Parathyroid adenoma (tissue), 2 donors: ENCODE measurements at regions not wholly inside any gene's neighbourhood (a gene's known extent, or its start where the extent isn't known, plus 50 kb on each side); places are given as distances from the start of the nearest gene placed in this dataset.

ENCODE experiments used
- H2AFZ ChIP-seq: fragments of 300-600 bp; sonication (generic); one replicate; pipeline ENCODE4 v1.7.0; 2017; ENCODE audit warnings: antibody characterized with exemption, mild to moderate bottlenecking
- H3K27ac ChIP-seq: fragments of 300-600 bp; sonication (generic); one replicate; pipeline ENCODE4 v1.7.0; 2017
- H3K27me3 ChIP-seq: fragments of 300-600 bp; sonication (generic); one replicate; pipeline ENCODE4 v1.7.0; 2017; ENCODE audit warnings: low read length; ENCODE audit not compliant: control insufficient read depth, insufficient read depth
- H3K36me3 ChIP-seq: fragments of 300-600 bp; sonication (generic); one replicate; pipeline ENCODE4 v1.7.0; 2017; ENCODE audit warnings: low read length; ENCODE audit not compliant: control insufficient read depth, insufficient read depth
- H3K4me1 ChIP-seq: fragments of 300-600 bp; sonication (generic); one replicate; pipeline ENCODE4 v1.7.0; 2017; ENCODE audit warnings: control low read depth
- H3K4me2 ChIP-seq: fragments of 300-600 bp; sonication (generic); one replicate; pipeline ENCODE4 v1.7.0; 2017; ENCODE audit warnings: low read length
- H3K4me3 ChIP-seq: fragments of 300-600 bp; sonication (generic); one replicate; pipeline ENCODE4 v1.7.0; 2017; ENCODE audit warnings: low read depth, low read length
- H3K79me2 ChIP-seq: fragments of 300-600 bp; sonication (generic); one replicate; pipeline ENCODE4 v1.7.0; 2017; ENCODE audit warnings: control low read depth
- H3K9ac ChIP-seq: fragments of 300-600 bp; sonication (generic); one replicate; pipeline ENCODE4 v1.7.0; 2017; ENCODE audit warnings: mild to moderate bottlenecking
- H3K9me3 ChIP-seq: fragments of 300-600 bp; sonication (generic); one replicate; pipeline ENCODE4 v1.7.0; 2017; ENCODE audit warnings: low read length; ENCODE audit not compliant: control insufficient read depth
- TF ChIP-seq, protein P1 (sequence below): fragments of 300-600 bp; sonication (generic); IDR thresholded peaks from one replicate; pipeline ENCODE4 v1.7.0; 2017; ENCODE audit warnings: antibody characterized with exemption, mild to moderate bottlenecking
- donor health status: primary hyperparathyroidism.

DNA sequence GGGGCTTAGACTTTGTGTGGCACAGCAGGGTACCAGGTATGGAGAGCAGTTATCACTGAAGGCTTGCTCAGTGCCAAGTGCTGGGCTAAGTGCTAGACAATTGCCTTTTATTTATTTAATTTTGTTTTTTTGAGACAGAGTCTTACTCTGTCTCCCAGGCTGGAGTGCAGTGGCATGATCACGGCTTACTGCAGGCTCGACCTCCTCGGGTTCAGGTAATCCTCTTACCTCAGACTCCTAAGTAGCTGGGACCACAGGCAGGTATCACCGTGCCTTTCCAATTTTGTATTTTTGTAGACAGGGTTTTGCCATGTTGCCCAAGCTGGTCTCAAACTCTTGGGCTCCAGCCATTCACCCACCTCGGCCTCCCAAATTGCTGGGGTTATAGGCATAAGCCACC, 256.9 kb downstream of the ZNF536 start:
- no peak overlapping the region for H3K27ac ChIP-seq
- H3K36me3 ChIP-seq: no peaks in the 10 kb centered on the region
- no peak overlapping the region for H2AFZ ChIP-seq
- no peaks in the 10 kb centered on the region for H3K79me2 ChIP-seq
- H3K9ac ChIP-seq: no peak overlapping the region
- TF ChIP-seq, protein P1, sequence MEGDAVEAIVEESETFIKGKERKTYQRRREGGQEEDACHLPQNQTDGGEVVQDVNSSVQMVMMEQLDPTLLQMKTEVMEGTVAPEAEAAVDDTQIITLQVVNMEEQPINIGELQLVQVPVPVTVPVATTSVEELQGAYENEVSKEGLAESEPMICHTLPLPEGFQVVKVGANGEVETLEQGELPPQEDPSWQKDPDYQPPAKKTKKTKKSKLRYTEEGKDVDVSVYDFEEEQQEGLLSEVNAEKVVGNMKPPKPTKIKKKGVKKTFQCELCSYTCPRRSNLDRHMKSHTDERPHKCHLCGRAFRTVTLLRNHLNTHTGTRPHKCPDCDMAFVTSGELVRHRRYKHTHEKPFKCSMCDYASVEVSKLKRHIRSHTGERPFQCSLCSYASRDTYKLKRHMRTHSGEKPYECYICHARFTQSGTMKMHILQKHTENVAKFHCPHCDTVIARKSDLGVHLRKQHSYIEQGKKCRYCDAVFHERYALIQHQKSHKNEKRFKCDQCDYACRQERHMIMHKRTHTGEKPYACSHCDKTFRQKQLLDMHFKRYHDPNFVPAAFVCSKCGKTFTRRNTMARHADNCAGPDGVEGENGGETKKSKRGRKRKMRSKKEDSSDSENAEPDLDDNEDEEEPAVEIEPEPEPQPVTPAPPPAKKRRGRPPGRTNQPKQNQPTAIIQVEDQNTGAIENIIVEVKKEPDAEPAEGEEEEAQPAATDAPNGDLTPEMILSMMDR: no peak
- no peaks in the 10 kb centered on the region for H3K9me3 ChIP-seq
- H3K27me3 ChIP-seq: no peaks in the 10 kb centered on the region
- no peak overlapping the region for H3K4me3 ChIP-seq
- H3K4me1 ChIP-seq: no peaks in the 10 kb centered on the region
- H3K4me2 ChIP-seq: no peak overlapping the region

DNA sequence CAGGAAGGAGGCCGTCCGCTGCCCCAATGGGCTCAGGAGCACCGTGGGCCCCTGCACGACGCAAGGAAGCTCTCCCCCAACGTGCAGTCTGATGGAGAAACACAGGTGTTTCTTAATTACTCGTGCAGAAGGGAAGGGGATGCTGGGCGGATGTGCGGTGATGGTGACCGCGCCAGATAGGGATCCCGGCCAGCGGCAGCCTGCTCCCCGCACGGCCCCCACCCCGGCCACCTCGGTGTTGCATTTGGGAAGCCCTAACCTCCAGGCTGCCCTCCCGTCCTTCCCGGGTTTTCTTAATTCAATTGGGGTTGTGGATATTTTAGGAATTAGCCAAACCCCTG, 254.4 kb downstream of the ZNF536 start:
- Histone ChIP-seq H3K9me3 (no peaks in the 10 kb centered on the region), H3K4me1 (no peaks in the 10 kb centered on the region), H2AFZ (no peak overlapping the region), H3K4me3 (no peak overlapping the region), H3K4me2 (no peak overlapping the region), H3K36me3 (no peaks in the 10 kb centered on the region), H3K27me3 (no peaks in the 10 kb centered on the region), H3K9ac (no peak overlapping the region), H3K79me2 (no peaks in the 10 kb centered on the region), H3K27ac (no peak overlapping the region)
- TF ChIP-seq, protein P1: no peak

DNA sequence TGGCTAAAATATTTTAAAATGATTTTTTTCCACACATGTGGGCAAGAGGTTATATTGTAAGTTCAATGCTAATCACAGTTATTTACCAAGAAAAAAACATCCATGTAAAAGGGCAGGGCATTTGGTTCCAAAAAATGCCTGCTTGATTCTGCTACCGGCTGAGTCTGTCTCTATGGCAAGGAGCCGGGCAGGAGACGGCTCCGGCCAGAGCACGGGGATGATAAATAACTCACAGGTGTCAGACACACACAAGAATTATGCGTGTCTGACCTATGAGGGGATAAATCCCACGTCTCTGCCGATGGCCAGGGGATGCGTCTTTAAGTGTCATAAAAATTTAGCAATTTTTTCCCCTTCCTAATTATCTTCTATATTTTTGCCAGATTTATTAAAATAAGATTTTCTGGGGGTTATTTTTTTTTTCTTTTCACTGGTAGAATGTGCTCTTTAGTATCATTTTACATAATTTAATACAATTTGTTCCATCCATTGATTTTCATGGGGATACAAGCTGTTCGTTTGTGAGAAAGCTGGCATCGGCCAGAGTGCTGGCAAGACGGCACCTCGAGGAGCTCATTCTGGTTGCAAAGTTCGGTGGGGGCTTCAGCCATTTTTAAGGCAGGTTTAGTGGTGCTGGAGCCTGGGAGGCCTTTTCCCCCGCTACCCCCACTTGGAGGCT, 253.9 kb downstream of the ZNF536 start:
- Histone ChIP-seq H3K27me3 (no peaks in the 10 kb centered on the region), H2AFZ (no peak overlapping the region), H3K9me3 (no peaks in the 10 kb centered on the region), H3K36me3 (no peaks in the 10 kb centered on the region), H3K4me1 (no peaks in the 10 kb centered on the region), H3K9ac (no peak overlapping the region), H3K4me2 (no peak overlapping the region), H3K4me3 (no peak overlapping the region), H3K27ac (no peak overlapping the region), H3K79me2 (no peaks in the 10 kb centered on the region)
- TF ChIP-seq, protein P1: no peak

- H3K36me3 ChIP-seq: no peaks in the 10 kb centered on the region
- H3K4me1 ChIP-seq: no peaks in the 10 kb centered on the region
- H3K4me3 ChIP-seq: no peak overlapping the region
- H3K4me2 ChIP-seq: no peak overlapping the region
- H2AFZ ChIP-seq: no peak overlapping the region
- no peak overlapping the region for H3K9ac ChIP-seq
- TF ChIP-seq, protein P1: no peak
- H3K27ac ChIP-seq: no peak overlapping the region
- H3K27me3 ChIP-seq: no peaks in the 10 kb centered on the region
- no peaks in the 10 kb centered on the region for H3K9me3 ChIP-seq
- no peaks in the 10 kb centered on the region for H3K79me2 ChIP-seq
Observed at GRCh38 chr19:30622276-30622675, 250.1 kb downstream of the ZNF536 start.

- Histone ChIP-seq H3K27me3 (no peaks in the 10 kb centered on the region), H3K36me3 (no peaks in the 10 kb centered on the region), H2AFZ (no peak overlapping the region), H3K4me2 (no peak overlapping the region), H3K4me3 (no peak overlapping the region), H3K79me2 (no peaks in the 10 kb centered on the region), H3K27ac (no peak overlapping the region), H3K9me3 (no peaks in the 10 kb centered on the region), H3K4me1 (no peaks in the 10 kb centered on the region), H3K9ac (no peak overlapping the region)
- TF ChIP-seq, protein P1: no peak
Observed at GRCh38 chr19:30621326-30621920, 249.2 kb downstream of the ZNF536 start.
